Neural progenitor cell (in vitro differentiated cells): ENCODE measurements at regions not wholly inside any gene's neighbourhood (a gene's known extent, or its start where the extent isn't known, plus 50 kb on each side); places are given as distances from the start of the nearest gene placed in this dataset.

Source experiments
- CTCF ChIP-seq: fragments of 200-600 bp; sonication (generic); IDR thresholded peaks from 2 replicates; pipeline ENCODE4 v1.5.1; 2017; ENCODE audit warnings: antibody characterized with exemption, mild to moderate bottlenecking
- EZH2phosphoT487 ChIP-seq: fragments of 200-600 bp; sonication (generic); IDR thresholded peaks from 2 replicates; pipeline ENCODE4 v1.6.1; 2017; ENCODE audit warnings: antibody characterized with exemption

DNA sequence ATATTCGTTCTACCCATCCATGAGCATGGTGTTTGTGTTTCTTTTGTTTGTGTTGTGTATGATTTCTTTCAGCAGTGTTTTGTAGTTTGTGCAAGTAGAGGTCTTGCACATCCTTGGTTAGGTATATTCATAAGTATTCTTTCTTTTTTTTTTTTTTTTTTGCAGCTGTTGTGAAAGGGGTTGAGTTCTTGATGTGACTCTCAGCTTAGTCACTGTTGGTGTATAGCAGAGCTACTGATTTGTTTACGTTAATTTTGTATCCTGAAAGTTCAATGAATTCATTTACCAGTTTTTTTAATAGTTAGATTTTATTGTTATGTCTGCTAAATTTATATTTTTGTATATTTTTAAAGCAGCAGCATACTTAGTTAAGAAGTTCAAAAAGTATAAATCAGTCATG, 834.4 kb upstream of the NRXN1 start:
- TF ChIP-seq CTCF (no peak), EZH2phosphoT487 (no peak)
